HG03378 (cell line): ENCODE measurements at regions not wholly inside any gene's neighbourhood (a gene's known extent, or its start where the extent isn't known, plus 50 kb on each side); places are given as distances from the start of the nearest gene placed in this dataset.

Experiments
- ATAC-seq: cut with Tn5 transposase; IDR thresholded peaks from one replicate; pipeline ENCODE4 v1.9.1; 2021; ENCODE audit warnings: mild to moderate bottlenecking, moderate library complexity; ENCODE audit not compliant: unreplicated experiment

DNA sequence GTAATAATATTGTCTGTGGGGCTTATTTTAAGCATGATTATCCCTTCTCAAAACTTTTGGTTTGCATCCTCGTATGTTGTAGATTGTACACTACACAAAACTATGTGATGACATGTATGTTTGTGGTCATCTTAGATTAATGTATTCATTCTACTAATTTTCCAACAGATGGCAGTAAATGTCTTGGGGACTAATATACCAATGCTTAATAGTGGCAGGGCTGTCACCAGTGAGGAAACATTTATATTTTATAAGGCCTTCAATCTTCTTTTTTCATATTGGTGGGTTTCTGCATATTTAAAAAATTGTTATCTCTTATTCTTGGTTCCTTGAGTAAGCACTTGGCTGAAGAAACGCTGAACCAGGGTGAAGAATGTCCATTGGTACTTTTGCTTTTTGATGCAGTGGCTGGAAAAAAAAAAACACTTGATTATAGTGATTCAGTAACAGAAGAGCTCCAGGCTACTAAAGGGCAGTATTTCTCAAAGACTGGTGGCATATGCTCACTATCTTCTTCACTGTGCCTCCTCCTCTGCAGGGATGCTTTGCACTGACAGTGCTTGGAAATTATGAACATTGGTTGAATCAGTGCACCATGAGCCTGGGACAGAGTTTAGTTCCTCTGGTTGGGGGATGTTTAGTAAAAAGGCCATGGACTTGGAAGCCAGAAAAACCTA lies 530.3 kb downstream of the RASEF start:
- no peak for ATAC-seq

GRCh38 chr9:82535432-82535998 lies 527.4 kb downstream of the RASEF start:
- ATAC-seq = no peak

DNA sequence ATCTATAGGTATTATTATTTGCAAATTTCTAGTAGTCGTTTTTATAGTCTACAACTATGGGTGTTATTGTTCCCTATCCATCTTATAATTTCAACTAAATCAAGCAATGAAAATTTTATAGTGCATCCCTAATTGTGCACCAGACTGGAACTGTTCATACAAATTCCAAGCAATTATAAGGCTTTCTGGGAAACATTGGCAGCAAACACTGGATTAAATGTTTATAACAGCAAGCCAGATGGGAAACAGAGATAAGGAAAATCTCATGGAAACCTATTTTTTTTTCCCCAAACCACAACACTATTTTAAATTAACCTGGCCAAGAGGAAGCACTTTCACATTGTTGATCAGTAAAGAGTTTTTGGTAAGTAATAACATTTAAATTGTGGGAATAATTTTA lies 524.3 kb downstream of the RASEF start:
- ATAC-seq = no peak

DNA sequence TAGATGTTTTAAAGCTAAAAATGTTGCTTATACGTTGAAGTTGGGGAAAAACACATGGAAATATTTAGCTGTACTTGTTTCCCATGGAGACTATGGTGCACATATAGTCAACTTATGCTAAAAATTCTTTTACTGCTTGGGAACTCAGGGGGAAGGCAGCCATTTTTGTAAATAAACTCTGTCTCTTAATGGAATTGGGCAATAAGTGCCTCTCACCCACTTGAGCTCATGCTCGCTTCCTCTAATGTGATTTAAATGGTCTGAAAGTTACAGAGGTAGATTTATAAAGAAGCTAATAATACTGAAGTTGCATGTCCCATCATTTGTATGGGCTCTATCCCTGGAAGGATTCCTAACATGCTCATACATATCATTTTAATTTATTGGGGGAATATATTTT lies 523.8 kb downstream of the RASEF start:
- no peak for ATAC-seq

- no peak for ATAC-seq
Measured at GRCh38 chr9:82539856-82540579, 522.9 kb downstream of the RASEF start.

DNA sequence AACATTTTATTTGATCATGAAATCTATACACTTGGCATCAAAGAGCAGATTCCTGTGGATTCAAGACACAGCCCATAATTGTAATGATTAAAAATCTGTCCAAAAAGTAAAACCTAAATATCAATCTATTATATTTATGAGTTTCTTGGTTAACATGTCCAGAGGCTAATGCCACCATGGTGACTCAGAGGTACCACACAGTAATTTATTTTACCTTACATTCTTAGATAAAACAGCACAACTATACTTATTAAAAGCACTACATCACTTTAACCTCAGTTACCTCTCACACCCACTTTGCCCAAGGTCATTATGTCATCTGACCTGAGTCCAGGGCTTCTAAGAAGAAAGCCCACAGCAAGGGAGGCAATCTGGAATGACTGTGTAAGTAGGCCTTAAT lies 519.2 kb downstream of the RASEF start:
- no peak for ATAC-seq

- ATAC-seq = no peak
Measured at GRCh38 chr9:82546136-82546535, 516.8 kb downstream of the RASEF start.

- ATAC-seq = no peak
Measured at GRCh38 chr9:82547995-82548394, 514.9 kb downstream of the RASEF start.

DNA sequence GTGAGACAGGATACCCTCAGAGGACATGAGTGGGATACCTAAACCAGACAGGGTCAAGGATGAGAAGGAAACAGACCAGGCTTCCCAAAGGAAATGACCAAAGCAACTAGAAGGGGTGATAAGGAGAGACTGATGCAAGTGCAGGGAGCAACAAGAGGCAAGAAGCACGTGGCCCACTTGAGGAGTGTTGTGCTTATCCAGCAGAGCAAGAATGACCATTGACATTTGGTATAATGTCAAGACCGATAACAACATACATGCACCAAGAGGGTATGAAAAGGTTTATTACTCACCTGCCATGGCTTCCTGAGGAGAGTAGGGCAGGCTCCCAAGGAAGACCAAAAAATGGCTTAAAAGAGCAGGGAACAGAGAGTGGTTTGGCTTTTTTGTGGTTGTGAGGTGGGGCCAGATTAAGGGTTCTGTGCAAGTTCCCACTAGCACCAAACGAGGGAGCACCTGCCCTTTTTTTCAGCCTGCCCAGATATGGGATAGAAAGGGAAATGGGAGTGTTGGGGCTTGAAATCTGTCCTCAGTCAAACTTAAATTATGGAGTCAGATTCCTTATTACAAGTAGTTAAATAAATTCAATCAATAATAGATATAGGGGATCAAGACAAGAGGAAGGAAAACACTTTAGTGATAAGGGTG lies 513.6 kb downstream of the RASEF start:
- no peak for ATAC-seq

DNA sequence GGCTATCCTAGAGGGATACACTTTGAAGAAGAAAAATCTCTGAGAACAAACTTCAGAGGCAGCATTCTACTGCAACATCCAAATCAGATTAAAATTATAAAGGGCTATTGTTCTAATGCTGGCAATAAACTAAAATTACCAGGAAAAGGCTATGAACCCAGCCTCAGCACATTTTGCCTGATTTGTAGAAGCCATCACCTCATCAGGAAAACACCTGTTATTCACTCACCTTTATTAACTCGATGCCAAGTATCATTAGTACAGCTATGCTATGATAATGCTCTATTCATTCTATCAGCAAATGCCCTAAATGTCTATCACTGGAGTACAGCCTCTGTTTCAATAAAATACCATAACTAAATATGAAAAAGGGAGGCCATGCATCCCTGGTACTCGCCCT lies 510.2 kb downstream of the RASEF start:
- no peak for ATAC-seq

- ATAC-seq = peak; percentile 51
Measured at GRCh38 chr9:82553654-82554366, 509.1 kb downstream of the RASEF start.

- ATAC-seq = no peak
Measured at GRCh38 chr9:82554381-82554780, 508.6 kb downstream of the RASEF start.

DNA sequence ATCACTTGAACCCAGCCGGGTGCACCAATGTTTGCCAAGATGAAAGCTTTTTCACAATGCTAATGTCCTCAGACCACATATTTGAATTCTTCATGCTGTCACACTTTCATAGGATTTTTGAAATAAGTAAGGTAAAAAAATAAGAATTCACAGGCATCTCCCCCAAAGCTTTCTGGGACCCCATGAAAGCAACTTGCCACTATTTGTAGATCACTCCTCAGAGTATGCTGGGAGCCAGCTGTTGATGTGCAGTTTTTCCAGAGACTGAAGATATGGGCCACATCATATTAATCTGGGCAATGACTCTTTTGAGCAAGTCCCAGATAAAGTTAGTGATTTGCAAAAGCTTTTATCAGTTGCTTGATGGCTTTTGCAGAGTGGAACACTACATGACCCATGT lies 507.9 kb downstream of the RASEF start:
- ATAC-seq = no peak

DNA sequence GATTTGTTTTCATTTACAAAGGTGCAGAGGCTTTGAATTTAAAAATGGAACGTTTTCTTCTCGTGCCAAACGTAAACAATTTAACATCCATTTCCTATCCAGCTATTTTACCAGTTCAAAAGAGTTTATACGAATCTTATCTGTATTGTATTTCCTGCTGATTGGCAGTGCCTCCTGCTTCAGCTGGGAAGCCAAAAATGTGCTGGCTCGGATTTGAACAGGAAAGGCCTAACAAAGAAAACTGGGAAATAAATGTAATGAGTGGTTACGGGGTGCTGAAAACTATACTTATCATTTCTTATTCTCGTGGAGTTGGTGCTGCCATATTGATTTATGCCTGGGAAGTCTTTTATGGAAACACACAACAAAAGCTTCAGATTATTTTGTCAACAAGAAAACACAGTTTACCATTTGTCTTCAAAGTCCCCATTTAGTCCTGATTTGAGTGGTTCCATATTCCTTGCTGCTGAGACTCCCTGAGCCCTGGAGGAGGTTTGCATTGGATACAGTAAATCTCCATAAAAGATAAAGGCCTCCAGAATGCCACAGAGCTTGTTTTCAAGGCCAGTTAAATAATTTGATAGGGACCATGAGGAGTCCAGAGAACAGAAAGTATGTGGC lies 507.4 kb downstream of the RASEF start:
- no peak for ATAC-seq

GRCh38 chr9:82558346-82558745 lies 504.6 kb downstream of the RASEF start:
- no peak for ATAC-seq

DNA sequence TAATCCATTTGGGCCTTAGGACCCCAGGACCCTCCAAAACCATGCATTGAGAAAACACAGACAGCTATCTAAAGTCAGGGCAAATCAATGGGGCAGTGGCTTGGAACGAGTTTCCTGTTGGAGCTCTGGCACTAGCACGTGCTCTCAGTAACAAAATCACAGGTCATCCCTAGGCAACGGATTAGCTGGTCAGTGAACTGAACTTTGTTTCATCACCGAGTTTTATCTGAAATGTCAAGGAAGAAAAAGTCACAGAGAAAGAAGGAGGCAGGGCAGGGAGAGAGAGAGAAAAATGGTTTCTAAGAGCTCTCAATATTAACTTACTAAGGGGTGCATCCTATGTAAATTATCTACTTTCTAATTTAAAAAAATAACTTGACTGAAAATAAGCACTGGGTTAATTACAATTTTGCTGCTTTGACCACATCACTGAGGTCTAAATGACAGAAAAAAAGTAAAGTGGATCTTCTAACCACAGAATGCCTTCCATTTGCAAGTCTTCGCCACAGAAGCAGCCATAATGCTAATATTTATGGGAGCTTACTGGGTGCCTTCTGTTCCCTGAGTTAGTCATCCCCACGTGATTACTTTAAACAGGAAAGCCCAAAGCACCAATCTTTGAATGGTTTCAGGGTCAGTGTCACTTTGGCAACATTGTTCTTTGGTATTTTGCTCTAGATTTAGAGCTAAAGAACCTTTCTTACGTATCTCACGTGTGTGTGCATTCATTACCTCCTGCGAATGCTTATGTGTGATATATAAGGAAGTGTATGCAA lies 503.9 kb downstream of the RASEF start:
- ATAC-seq = no peak

- no peak for ATAC-seq
Measured at GRCh38 chr9:82560036-82560435, 502.9 kb downstream of the RASEF start.

DNA sequence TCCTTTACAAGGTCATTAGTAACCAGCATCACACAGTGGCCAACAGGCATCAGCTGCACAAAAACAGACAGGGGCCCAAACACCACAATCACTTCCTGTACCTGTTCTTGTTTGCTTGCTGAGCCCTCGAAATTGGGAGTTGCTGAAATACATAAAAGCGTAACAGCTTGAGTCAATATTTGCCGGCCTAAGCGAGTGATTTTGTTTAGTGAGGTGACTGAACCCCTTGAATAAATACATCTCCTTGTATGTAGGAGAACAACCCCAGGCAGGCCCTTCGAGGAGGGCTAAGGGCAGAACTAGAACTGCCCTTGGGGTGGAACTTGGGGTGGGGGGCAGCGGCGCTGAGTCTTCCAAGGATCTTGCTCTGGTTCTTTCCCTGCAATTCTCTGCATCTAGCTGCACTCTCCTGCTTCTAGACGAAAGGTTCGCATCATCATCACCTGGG lies 502.5 kb downstream of the RASEF start:
- ATAC-seq = no peak

GRCh38 chr9:82563094-82563493 lies 499.8 kb downstream of the RASEF start:
- no peak for ATAC-seq

DNA sequence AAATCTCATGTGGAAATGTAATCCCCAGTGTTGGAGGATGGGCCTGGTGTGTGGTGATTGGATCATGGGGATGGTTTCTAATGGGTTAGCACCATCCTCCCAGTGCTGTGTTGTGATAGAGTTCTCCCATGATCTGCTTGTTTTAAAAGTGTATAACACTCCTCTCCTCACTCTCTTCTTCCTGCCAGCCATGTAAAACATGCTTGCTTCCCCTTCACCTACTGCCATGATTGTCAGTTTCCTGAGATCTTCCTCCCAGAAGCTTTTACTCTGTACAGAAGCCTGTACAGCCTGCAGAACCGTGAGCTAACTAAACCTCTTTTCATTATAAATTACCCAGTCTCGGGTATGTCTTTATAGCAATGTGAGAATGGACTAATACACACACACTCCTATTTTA lies 499.1 kb downstream of the RASEF start:
- no peak for ATAC-seq
